Activated CD4-positive, alpha-beta memory T cell treated with anti-CD3 and anti-CD28 coated beads for 36 hours (primary cell): ENCODE measurements at regions not wholly inside any gene's neighbourhood (a gene's known extent, or its start where the extent isn't known, plus 50 kb on each side); places are given as distances from the start of the nearest gene placed in this dataset.

ENCODE experiments used
- CTCF ChIA-PET: fragments of 350-600 bp; sonication (Branson Sonifier 250); formaldehyde crosslinking; loops from one replicate; lab custom pipeline; 2021; ENCODE audit warnings: antibody characterized with exemption, inconsistent platforms; lab: Charles Lee
- POLR2A ChIA-PET: fragments of 350-600 bp; sonication (Branson Sonifier 250); formaldehyde crosslinking; loops from one replicate; lab custom pipeline; 2021; ENCODE audit warnings: antibody characterized with exemption; lab: Charles Lee
- DNase-seq: peaks from one replicate; pipeline ENCODE4 v3.0.0-alpha.2; 2020
- H3K27ac Mint-ChIP-seq: one replicate; pipeline ENCODE4 v1.8.0; 2021; ENCODE audit warnings: mixed read lengths
- H3K27me3 Mint-ChIP-seq: one replicate; pipeline ENCODE4 v1.8.0; 2021; ENCODE audit warnings: mixed read lengths
- H3K36me3 Mint-ChIP-seq: one replicate; pipeline ENCODE4 v1.8.0; 2021; ENCODE audit warnings: mixed read lengths
- H3K4me1 Mint-ChIP-seq: one replicate; pipeline ENCODE4 v1.8.0; 2021; ENCODE audit warnings: low read depth, mixed read lengths
- H3K4me3 Mint-ChIP-seq: one replicate; pipeline ENCODE4 v1.8.0; 2021; ENCODE audit warnings: mild to moderate bottlenecking, mixed read lengths
- H3K9me3 Mint-ChIP-seq: one replicate; pipeline ENCODE4 v1.8.0; 2021; ENCODE audit warnings: mixed read lengths
- intact Hi-C: fragments of 100-400 bp; cut with micrococcal nuclease; formaldehyde crosslinking; loops from one replicate; pipeline ENCODE4 v1.15.1; 2023

DNA sequence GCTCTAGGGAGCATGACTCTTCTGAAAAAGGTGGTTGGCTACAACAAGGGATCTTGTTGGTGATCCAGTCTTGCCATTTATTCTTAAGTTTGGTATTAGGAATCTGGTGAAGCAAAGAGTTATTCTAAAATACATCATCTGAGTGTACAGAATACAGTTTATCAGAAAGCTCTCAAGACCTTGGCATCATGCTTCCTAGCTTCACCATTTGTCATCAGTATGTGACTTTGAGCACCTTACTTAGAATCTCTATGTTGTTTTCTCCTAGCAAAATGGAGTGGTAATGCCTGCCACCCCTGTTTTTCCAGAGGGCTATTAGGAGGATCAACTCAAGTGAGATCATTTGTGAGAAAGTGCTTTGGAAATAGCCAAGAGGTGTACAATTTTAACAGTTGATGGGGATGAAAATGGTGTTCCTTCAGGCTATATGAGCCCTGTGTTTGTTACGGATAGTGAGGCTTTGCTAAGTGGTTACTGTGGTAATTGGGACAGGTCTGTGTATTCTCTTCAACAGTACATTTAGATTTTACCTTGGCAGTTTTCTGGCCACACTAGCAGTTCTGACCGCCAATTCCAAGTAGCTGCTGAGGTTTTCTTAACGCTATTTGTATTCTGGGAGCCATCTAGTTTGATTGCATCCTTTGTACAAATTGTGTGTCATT, 120.5 kb downstream of the DISP1 start:
- no peak overlapping the region for H3K4me3 Mint-ChIP-seq
- no peak for DNase-seq
- CTCF ChIA-PET, result no interaction called here
- no peak overlapping the region for H3K27ac Mint-ChIP-seq
- H3K9me3 Mint-ChIP-seq, result no peaks in the 10 kb centered on the region
- no peaks in the 10 kb centered on the region for H3K27me3 Mint-ChIP-seq
- H3K4me1 Mint-ChIP-seq, result no peaks in the 10 kb centered on the region
- POLR2A ChIA-PET, result no interaction called here
- H3K36me3 Mint-ChIP-seq, result no peaks in the 10 kb centered on the region
- intact Hi-C loops, result no loop called here

GRCh38 chr1:222936042-222936441, 121.2 kb downstream of the DISP1 start:
- Mint-ChIP-seq H3K36me3 (no peaks in the 10 kb centered on the region), H3K27ac (no peak overlapping the region), H3K9me3 (no peaks in the 10 kb centered on the region), H3K4me1 (no peaks in the 10 kb centered on the region), H3K27me3 (no peaks in the 10 kb centered on the region), H3K4me3 (no peak overlapping the region)
- no peak for DNase-seq
- POLR2A ChIA-PET, result no interaction called here
- CTCF ChIA-PET, result no interaction called here
- intact Hi-C loops, result no loop called here

GRCh38 chr1:222938986-222939385, 124.1 kb downstream of the DISP1 start:
- Mint-ChIP-seq H3K4me3 (no peak overlapping the region), H3K27me3 (no peaks in the 10 kb centered on the region), H3K4me1 (no peaks in the 10 kb centered on the region), H3K27ac (no peak overlapping the region), H3K36me3 (peaks cover 7% of the 10 kb centered on the region), H3K9me3 (no peaks in the 10 kb centered on the region)
- ChIA-PET CTCF (no interaction called here), POLR2A (no interaction called here)
- intact Hi-C loops, result no loop called here
- DNase-seq, result no peak

- Mint-ChIP-seq H3K4me3 (no peak overlapping the region), H3K36me3 (peaks cover 7% of the 10 kb centered on the region), H3K27ac (no peak overlapping the region), H3K4me1 (no peaks in the 10 kb centered on the region), H3K9me3 (no peaks in the 10 kb centered on the region), H3K27me3 (no peaks in the 10 kb centered on the region)
- intact Hi-C loops, result no loop called here
- ChIA-PET POLR2A (no interaction called here), CTCF (no interaction called here)
- no peak for DNase-seq
Measured at GRCh38 chr1:222940095-222940494, 125.3 kb downstream of the DISP1 start.

DNA sequence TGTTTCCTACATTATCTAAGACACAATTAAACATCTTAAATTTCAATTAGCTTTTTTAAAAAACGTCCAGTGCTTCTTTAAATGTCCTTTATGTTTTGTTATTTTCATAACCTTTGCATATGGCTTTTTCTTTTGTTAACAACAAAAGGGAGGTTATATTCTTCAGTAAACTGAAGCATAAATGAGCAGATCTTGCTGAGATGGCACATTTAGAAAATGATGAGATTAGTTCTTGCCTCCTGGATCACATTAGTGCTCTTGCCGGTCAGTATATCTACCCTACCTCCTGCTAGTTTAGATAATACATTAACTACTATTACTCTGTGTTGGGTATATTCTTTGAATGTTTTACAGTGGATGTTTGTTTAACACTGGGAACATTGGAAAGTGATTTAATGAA, 126.1 kb downstream of the DISP1 start:
- no peak for DNase-seq
- intact Hi-C loops, result no loop called here
- Mint-ChIP-seq H3K27ac (no peak overlapping the region), H3K27me3 (no peaks in the 10 kb centered on the region), H3K4me3 (no peak overlapping the region), H3K9me3 (no peaks in the 10 kb centered on the region), H3K36me3 (peaks cover 7% of the 10 kb centered on the region), H3K4me1 (no peaks in the 10 kb centered on the region)
- ChIA-PET CTCF (no interaction called here), POLR2A (no interaction called here)

DNA sequence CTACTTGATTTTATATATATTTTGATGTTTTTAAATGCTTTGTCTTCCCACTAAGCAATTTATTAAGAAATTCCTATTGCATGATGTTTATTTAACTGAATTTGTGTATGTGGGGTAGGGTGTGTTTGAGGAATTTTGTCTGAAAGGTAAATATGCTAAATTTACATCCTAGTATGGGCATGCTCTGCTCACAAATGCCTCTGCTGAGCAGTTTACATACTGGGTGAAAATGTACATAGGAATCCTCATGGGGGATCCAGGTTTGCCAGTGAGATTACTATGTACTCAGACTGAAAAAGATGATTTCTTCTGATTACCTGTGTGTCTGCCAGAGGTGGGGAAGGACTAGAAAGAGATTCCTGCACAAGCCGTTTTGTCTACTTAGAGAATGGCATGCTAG, 126.6 kb downstream of the DISP1 start:
- H3K27me3 Mint-ChIP-seq, result no peaks in the 10 kb centered on the region
- POLR2A ChIA-PET, result no interaction called here
- no peak overlapping the region for H3K4me3 Mint-ChIP-seq
- no peaks in the 10 kb centered on the region for H3K9me3 Mint-ChIP-seq
- no peak for DNase-seq
- H3K36me3 Mint-ChIP-seq, result peaks cover 7% of the 10 kb centered on the region
- no peaks in the 10 kb centered on the region for H3K4me1 Mint-ChIP-seq
- no peak overlapping the region for H3K27ac Mint-ChIP-seq
- CTCF ChIA-PET, result no interaction called here
- intact Hi-C loops, result no loop called here

- no peaks in the 10 kb centered on the region for H3K9me3 Mint-ChIP-seq
- H3K27me3 Mint-ChIP-seq, result no peaks in the 10 kb centered on the region
- no peak overlapping the region for H3K27ac Mint-ChIP-seq
- ChIA-PET POLR2A (no interaction called here), CTCF (no interaction called here)
- no peak overlapping the region for H3K4me3 Mint-ChIP-seq
- H3K4me1 Mint-ChIP-seq, result no peaks in the 10 kb centered on the region
- no peak for DNase-seq
- peaks cover 7% of the 10 kb centered on the region for H3K36me3 Mint-ChIP-seq
- intact Hi-C loops, result no loop called here
Measured at GRCh38 chr1:222946436-222946835, 131.6 kb downstream of the DISP1 start.

DNA sequence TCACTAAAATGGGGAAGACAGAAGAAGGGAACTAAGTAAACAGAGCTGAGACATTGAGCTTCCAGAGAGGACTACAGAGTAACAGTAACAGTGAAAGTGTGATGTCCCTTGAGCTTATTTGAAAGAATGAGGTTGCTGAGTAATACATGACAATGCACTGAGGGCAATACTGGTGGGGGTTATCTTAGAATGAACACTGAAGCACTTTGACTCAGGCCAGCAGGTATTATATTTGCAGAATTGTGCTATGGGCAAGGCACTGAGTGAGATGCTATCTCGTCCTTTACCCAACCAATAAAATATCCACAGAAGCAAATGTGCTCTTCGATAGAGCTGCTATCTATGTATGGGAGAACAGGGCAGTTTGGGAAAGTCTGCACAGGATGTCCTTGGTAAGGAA, 133.2 kb downstream of the DISP1 start:
- Mint-ChIP-seq H3K27me3 (no peaks in the 10 kb centered on the region), H3K9me3 (no peaks in the 10 kb centered on the region), H3K36me3 (peaks cover 3% of the 10 kb centered on the region), H3K4me3 (no peak overlapping the region), H3K27ac (no peak overlapping the region), H3K4me1 (no peaks in the 10 kb centered on the region)
- ChIA-PET POLR2A (no interaction called here), CTCF (no interaction called here)
- DNase-seq, result no peak
- intact Hi-C loops, result no loop called here

GRCh38 chr1:222950892-222951291, 136.1 kb downstream of the DISP1 start:
- H3K36me3 Mint-ChIP-seq, result peaks cover 2% of the 10 kb centered on the region
- no peaks in the 10 kb centered on the region for H3K9me3 Mint-ChIP-seq
- DNase-seq, result no peak
- intact Hi-C loops, result no loop called here
- ChIA-PET POLR2A (no interaction called here), CTCF (no interaction called here)
- no peak overlapping the region for H3K27ac Mint-ChIP-seq
- no peak overlapping the region for H3K4me3 Mint-ChIP-seq
- H3K27me3 Mint-ChIP-seq, result no peaks in the 10 kb centered on the region
- no peaks in the 10 kb centered on the region for H3K4me1 Mint-ChIP-seq

- CTCF ChIA-PET, result no interaction called here
- Mint-ChIP-seq H3K27me3 (no peaks in the 10 kb centered on the region), H3K4me1 (no peaks in the 10 kb centered on the region), H3K36me3 (peaks cover 2% of the 10 kb centered on the region), H3K9me3 (no peaks in the 10 kb centered on the region), H3K4me3 (no peak overlapping the region), H3K27ac (no peak overlapping the region)
- POLR2A ChIA-PET, result no interaction called here
- DNase-seq, result no peak
- intact Hi-C loops, result no loop called here
Measured at GRCh38 chr1:222953585-222953984, 138.7 kb downstream of the DISP1 start.

DNA sequence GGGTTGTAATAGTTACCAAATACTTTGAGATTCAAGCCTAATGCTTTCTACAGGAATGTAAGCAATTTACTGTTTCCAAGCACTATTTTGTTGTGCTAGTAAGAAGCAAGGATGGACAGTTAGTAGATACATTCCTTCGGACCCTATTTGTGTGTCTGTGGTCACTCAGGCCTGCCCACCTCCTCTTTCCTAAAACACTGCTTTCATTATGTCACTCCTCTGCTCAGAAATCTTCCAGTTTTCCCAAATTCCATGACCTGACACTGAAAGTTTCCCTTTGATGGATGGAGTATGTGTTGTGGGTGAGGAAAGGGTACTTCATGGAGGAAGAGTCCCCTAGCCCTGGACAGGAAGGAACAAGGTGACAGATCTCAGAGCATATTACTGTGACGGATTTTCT, 141.1 kb downstream of the DISP1 start:
- no peak for DNase-seq
- Mint-ChIP-seq H3K27me3 (no peaks in the 10 kb centered on the region), H3K4me3 (no peak overlapping the region), H3K27ac (no peak overlapping the region), H3K36me3 (peaks cover 2% of the 10 kb centered on the region), H3K9me3 (no peaks in the 10 kb centered on the region), H3K4me1 (no peaks in the 10 kb centered on the region)
- ChIA-PET POLR2A (no interaction called here), CTCF (no interaction called here)
- intact Hi-C loops, result no loop called here

DNA sequence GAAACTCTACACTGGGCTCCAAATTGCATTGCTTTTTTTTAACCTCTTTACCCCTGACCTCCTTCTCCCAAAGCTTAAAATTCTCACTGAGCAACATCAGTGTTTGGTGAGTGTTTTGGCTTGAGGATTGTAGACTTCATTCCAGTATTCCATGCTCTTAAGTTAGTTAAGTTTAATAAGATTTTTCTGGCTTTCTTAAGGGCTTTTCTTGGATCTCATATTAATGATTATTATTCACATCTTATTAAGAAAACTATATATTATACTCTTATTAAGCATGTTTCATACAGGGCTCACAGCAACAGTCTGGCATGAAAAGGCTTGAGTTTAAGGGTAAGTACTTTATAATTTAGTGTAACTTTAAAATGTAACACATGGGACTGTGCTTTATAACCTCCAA, 141.8 kb downstream of the DISP1 start:
- no peak overlapping the region for H3K4me3 Mint-ChIP-seq
- no peak overlapping the region for H3K27ac Mint-ChIP-seq
- ChIA-PET CTCF (no interaction called here), POLR2A (no interaction called here)
- DNase-seq, result no peak
- intact Hi-C loops, result no loop called here
- H3K27me3 Mint-ChIP-seq, result no peaks in the 10 kb centered on the region
- H3K36me3 Mint-ChIP-seq, result peaks cover 2% of the 10 kb centered on the region
- no peaks in the 10 kb centered on the region for H3K4me1 Mint-ChIP-seq
- H3K9me3 Mint-ChIP-seq, result no peaks in the 10 kb centered on the region

DNA sequence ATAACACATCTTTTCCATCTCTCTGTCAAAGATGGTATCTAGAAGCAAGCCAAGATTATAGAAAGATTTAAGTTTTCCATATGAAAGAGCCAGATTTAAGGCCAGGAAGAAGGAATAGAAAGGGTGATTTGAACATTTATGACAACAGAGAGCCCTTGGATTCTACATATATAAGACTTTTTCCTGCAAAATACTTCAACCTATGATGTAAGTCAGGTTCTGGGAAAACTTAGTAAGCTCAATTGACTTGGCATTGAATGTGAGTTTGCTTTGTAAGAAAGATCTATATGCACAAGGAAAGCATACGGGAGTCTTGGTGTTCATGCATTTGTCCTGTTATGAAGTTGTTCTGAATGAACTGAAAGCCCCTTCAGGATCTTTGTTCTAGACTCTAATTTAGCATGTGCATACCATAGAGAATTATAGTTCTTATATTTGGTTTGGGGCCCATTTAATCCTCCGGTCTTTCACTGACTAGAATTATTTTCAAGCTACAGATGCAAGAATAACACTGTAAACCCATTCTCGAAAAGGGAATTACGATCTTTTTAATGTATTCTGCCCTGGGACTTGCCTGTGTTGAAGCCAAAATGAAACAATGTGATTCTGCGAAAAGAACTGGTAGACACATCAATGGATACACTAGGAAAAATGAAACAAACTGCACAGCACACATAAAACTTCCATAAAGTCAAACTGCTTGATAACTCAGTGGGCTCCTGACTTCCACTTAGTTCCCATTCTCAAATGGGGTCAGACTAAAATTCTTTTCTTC, 152.8 kb downstream of the DISP1 start:
- CTCF ChIA-PET, result no interaction called here
- no peaks in the 10 kb centered on the region for H3K27me3 Mint-ChIP-seq
- H3K4me3 Mint-ChIP-seq, result no peak overlapping the region
- H3K4me1 Mint-ChIP-seq, result no peaks in the 10 kb centered on the region
- intact Hi-C loops, result no loop called here
- no peak for DNase-seq
- H3K9me3 Mint-ChIP-seq, result no peaks in the 10 kb centered on the region
- no peak overlapping the region for H3K27ac Mint-ChIP-seq
- no peaks in the 10 kb centered on the region for H3K36me3 Mint-ChIP-seq
- POLR2A ChIA-PET, result no interaction called here
